GM19455 (cell line): ENCODE measurements at regions not wholly inside any gene's neighbourhood (a gene's known extent, or its start where the extent isn't known, plus 50 kb on each side); places are given as distances from the start of the nearest gene placed in this dataset.
"Not testable (repeated sequence)": the region's sequence is repeated elsewhere in the genome, so short reads cannot be mapped to it uniquely, and the experiment has no call there.

ENCODE experiments used
- ATAC-seq: cut with Tn5 transposase; IDR thresholded peaks from one replicate; pipeline ENCODE4 v1.9.1; 2021; ENCODE audit not compliant: unreplicated experiment

DNA sequence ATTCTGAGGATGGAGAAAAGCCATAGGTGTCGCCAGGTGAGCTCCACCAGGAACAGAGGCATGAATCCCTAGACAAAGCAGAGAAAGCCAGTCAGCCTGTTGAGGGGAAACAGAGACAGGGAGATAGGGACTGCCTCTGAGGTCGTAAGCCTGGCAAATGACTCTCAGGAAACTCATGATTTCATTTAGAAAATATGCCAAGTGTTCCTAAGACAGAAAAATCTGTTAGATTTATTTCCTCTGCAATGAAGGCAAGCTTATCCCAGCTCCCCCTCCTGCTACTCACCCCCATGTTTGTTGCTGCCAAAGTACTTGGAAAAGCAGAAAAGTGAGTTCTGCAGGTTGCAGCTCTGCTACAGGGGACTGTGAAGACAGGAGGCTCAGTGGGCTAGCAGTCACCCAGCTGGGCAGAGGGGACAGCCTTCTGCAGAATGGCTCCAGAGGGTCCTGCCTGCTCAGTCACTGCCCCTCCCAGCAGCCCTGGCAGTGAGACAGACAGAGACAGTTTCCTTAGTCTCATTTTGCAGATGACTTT, 184.3 kb downstream of the ADRA2A start:
- ATAC-seq: no peak

DNA sequence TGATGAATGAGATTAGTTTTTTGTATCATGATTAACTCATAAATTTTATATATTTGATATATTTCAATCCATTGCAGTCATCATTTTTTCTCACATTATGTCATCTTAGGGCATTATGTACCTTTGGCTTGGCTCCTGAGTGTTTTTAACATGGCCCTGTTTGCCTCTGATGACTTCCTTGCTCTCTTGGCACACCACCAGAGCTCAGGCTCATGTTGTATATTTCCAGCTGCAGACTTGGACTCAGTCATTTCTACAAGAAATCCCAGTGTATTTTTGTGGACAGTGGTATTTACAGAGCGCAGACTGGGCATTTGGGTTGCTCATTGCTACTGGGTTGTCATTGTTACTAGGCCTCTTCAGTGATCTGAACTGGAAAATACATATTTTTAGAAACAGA, 188.5 kb downstream of the ADRA2A start:
- no peak for ATAC-seq

DNA sequence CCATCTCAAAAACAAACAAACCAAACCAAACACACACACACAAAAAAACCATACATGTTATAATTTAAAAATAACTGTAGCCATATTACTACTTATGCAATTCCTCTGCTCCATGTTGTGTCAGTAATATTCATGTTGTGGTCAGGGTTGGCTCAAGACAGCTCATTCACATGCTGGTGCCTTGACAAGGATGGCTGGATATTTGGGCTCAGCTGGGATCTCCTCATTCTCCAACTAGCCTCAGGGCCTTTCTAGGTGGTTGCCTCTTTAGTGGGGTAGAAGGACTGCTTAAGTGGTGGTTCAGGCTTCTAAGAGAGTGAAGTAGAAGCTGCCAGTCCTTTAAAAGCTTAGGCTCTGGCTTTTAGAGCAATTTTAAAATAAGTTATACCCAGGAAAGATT, 189.3 kb downstream of the ADRA2A start:
- ATAC-seq: no peak

DNA sequence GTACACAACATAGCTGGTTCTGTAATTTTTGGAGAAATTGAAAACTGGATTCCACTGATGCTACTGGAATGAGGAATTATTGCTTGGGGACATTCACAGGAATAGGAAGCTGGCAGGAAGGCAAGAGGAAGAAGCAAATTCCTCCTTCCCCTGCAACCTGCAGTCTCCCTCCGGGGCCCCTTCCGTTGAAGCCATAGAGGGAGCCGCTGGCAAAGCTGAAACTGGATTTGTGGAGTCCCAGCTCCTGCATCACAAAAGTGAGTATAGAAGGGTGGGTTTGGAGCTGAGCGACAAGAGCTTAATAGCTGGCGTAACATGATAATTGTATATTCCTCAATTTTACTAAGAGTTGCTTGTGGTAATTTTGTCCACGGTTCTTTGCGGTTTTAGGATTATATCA, 190.8 kb downstream of the ADRA2A start:
- no peak for ATAC-seq

DNA sequence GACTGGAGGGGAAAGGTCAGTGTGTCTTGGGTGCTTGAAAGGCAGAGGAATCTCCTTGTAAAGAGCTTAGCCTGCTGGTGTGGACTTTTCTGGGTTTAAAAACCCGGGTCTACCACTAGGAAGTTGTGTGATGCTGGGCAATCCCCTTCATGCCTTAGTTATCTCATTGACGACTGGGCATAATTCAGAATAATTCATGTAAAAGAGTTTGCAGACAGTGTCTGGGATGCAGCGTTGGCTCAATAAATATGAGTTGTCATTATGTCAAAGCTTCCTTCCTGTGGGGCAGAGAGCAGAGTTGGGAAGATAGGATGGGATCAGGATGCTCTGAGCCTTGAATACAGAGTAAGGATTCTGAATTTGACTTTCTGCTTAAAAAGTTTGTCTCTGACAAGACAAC, 196.4 kb downstream of the ADRA2A start:
- ATAC-seq: no peak

DNA sequence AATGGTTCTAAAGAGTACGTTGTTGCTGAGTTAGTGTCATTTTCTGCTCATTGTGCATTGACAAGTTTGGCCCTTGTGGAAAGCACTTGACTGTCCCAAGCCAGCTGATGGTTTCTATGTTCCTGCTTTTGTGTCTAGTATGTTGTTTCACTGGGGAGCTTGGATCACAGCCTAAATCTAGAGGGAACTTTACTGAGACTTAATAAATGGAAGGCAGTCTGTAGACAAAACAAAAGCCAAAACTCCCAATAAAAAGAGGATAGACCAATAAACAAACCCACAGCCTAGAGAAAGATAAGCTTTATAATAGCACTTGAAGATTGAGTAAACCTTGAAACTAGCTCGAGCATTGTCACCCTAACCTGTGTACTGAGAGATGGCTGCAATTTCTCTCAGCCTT, 196.8 kb downstream of the ADRA2A start:
- no peak for ATAC-seq

DNA sequence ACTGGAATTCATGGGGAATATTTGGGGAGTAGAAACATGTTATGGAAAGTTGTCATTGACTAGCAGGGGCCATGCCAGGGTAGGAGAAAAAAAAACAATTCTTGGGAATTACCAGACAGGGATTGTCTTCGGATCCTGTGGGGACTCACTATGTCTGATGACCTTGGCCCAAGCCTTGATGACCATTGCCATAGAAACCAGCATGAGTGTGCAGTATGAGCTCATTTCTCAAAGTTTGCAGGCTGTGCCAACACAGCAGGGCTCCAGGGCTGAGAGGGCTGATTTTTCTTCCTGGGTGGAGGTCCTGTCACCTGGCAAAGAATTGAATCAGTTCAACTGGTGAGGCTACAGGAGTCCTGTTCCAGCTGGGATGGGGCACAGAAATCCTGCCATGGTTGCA, 198.3 kb downstream of the ADRA2A start:
- no peak for ATAC-seq

DNA sequence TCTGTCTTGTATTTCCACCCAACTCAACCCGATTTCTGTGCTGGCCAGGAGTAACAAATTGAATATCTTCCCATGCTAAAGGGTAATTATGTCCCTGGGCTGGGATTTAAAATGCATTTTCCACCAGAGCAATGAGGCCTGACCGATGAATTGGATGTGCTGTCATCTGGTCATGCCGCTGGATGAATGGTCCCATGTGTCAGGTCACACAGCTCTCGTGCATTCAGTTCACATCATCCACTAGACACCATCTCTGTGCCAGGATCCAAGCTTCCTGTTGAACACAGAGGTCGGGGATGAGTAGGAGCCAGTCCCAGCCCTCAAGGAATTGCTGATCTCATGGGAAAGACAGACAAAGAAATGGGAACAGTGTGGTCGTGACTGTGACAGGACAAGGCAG, 200.8 kb downstream of the ADRA2A start:
- ATAC-seq: no peak

DNA sequence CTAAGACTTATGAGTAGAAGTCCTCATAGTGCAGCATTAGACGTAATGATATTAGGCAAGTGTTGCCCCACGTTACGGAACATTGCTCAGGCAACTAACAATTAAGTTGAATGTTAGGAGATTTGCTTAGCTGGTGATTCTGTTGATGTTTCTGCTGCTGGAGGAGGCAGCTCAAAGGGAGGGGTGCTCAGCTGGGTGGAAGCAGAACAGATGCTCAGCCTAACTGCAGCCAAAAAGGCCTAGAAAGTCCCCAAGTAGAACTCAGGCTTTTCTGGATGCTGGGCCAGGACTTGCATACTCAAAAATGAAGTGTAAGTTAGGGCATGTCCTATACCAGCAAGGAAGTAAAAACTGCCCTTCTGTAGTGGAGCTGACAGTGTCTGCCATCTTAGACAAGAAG, 201.4 kb downstream of the ADRA2A start:
- no peak for ATAC-seq

DNA sequence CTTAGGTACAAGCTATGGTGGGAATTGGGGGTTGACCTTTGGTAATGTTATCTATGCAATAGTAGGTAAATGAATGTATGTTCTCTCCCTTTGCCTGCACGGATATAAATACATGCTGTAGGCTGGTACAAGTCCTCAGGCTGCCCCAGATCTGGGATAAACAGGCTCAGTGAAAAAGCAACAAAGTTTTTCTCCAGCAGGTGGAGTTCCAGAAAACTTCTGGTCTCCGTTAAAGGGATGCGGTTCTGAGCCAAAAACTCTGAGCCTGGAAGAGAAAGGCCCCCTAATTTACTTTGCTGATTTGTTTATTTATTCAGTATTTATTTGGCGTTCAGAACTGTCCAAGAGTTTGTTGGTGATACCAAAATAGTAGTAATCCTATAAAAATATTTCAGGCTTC, 204.7 kb downstream of the ADRA2A start:
- ATAC-seq: no peak

DNA sequence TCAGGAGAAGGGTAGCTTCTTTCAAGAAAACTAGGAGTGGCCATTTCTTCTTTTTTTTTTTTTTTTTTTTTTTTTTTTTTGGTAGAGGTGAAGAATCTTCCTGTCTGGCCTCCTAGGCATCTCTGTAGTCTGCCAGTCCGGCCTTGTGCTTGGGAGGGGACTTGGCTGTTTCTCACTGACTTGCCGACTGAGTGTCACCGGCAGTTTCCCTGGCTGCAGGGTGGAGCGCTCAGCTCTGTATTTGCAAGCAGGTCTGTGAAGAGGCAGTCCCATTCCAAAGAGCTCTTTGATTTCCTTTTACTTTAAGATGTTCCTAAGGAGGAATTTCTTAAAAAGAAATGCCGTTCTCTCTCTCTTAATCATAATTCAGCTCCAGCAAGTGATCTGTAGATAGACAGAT, 212.6 kb downstream of the ADRA2A start:
- ATAC-seq: no peak

DNA sequence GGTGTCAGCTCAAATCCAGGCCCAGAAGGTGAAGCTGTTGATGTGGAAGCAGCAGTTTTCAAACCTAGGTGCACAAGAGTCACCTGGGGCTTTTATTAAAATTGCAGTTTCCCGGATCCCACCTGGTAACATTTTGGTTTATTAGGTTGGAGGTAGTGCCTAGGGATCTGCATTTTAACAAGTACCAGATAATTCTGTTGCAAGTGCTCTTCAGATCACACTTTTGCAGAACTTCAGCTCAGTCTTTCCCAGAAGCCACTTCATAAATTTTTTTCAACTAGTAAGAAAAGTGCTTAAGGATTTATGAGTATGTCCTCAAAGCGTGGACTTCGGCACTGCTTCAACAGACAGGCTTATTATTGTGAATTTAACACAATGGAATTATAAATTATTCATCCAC, 213.8 kb downstream of the ADRA2A start:
- ATAC-seq: no peak

DNA sequence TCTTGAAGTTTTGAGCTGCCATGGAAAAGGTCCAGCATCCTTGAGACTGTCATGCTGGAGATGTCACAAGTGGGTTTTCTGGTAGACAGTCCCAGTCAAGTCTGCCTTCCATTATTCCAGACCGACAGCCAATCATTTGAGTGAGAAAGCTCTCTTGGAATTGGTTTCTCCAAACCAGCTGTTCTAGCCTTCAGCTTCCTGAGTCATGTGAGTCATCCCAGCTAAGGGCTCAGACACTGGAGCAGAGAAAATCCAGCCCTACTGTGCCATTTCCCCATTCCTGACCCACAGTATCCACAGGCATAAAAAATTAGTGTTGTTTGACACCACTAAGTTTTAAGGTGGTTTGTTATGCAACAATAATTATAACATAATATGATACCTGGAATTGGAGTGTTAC, 219.0 kb downstream of the ADRA2A start:
- no peak for ATAC-seq

DNA sequence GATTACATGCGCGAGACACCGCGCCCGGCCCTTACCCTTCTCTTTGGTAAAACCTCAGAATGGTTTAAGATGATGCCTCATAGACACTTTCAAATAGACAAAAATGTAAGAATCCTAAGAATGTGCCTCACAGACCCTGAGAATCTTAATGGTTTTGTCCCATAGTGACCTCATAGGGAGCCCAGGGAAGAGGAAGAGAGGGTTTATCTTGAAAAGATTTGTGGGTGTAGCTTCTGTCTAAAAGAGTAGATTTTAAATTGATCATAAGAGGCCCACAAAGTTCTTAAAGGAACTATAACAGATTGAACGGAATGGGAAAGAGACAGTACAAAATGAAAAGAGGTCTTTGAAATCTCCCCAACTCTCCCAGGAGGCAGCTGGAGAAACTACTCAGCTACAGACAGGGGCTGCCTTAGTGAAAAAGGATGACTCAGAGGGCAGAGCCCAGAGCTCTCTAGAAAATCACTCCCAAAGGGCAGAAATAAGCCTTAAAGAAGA, 220.6 kb downstream of the ADRA2A start:
- ATAC-seq: no peak

DNA sequence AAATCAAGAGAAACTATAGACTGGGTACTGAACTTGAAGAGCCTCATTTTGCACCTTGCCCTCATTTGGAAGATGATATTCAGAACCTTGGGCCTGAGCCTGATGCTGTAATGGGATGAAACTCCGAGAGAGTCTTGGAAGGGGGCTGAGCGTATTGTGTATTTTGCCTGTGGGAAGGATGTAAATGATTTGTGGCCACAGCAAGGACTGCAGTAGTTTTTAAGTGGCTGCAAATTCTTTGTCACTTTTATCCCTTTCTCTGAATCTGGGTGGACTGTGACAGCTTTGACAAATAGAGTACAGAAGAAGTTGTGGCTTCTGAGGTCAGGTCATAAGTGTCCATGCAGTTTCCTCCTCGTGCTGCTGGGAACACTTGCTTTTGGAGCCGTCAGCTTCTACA, 221.2 kb downstream of the ADRA2A start:
- no peak for ATAC-seq

DNA sequence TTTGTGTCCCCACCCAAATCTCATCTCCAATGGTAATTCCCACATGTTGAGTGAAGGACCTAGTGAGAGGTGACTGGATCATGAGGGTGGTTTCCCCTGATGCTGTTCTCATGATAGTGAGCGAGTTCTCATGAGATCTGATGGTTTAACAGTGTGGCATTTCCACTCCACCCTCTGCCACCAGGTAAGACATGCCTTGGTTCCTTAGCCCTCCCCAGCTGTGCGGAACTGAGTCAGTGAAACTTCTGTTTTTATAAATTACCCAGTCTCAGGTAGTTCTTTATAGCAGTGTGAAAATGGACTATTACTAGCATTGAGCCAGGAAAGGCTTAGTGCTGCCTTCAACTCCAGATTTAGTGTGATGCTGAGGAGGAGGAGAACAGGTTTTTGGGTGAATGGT, 222.2 kb downstream of the ADRA2A start:
- ATAC-seq: no peak

DNA sequence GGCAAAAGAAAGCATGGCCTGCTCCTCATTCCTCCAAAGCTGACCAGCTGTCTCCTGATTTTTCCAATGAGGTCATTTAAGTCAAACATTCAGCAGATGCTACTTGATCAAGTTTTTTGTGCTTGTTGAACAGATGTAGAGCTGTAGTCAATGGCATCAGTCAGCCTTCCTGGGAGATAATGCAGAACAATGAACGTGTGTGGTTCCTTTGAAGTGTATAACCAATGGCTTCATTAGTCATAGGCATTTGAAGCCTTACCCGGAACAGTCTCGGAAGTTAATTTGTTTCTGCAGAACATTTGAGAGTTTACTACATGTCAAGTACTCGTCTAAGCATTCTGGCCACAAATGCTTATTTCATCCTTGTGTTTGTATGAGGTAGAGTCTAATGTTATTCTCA, 227.1 kb downstream of the ADRA2A start:
- no peak for ATAC-seq

DNA sequence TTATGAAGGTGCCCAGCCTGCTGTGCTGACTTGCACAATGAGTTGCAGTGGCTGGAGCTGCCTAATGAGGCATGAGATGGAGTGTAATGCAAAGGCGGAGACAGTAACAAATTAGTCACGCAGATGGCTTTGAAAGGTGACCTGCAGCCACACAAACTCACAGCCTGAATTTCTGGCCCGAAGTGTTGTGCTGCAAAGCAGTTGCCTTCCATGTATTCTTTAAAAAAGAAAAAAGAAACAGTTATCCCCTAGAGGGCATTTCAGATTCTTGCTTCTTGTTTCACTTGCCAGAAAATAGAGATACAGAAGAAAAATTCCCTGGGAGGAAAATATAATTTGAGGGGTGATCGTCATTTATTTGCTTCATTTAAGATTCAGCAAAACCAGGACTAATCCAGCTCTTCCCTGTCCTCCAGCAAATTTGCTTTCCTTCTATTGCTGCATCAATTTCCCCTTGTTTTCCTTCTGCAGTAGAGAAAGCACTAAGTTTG, 239.9 kb downstream of the ADRA2A start:
- ATAC-seq: no peak

DNA sequence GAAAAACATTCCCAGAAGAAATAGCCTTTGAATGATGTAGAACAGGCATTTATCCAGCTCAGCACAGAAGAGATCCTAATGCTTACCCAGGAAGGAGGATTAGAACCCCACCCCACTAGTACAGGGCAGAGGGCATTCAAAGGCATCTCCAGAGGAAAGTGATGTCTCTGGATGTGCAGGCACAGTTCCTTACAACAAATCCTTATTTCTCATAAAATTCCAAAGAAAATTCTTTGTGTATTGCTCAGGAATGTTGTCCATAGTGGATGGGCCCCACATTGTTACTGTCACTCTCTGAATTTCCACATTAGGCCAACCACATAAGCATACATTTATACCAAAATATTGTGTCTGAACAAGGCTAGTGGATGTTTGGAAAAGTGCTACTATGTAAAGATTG, 243.0 kb downstream of the ADRA2A start:
- no peak for ATAC-seq

DNA sequence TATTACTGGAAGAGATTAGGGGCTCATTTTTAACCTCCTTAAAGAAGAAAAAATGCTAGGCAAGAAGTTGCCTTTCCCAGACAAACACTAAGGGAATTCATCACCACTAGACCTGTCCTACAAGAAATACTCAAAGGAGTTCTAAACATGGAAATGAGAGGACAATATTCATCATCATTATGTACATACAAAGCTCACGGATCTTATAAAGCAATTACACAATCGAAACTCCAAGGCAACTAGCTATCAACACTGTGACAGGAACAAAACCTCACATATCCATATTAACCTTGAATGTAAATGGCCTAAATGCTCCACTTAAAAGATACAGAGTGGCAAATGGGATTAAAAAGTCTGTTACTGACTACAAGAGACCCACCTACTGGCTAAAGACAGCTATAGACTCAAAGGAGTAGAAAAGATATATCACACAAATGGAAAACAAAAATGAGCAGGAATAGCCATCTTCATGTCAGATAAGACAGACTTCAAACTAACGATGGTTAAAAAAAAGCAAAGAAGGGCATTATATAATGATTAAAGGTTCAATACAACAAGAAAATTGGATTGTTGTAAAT, 246.6 kb downstream of the ADRA2A start:
- ATAC-seq: no peak

DNA sequence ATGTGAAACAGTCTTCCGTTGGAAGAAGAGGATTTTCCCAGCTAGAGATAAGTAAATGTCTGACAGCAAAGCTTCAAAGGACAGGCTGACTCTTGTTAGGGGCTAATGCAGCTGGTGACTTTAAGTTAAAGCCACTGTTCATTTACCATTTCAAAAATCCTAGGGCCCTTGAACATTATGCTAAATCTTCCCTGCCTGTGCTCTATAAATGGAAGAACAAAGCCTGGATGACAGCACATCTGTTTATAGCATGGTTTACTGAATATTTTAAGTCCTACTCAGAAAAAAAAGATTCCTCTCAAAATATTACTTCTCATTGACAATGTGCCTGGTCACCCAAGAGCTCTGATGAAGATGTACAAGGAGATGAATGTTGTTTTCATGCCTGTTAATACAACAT, 255.3 kb downstream of the ADRA2A start:
- not testable (repeated sequence) for ATAC-seq

DNA sequence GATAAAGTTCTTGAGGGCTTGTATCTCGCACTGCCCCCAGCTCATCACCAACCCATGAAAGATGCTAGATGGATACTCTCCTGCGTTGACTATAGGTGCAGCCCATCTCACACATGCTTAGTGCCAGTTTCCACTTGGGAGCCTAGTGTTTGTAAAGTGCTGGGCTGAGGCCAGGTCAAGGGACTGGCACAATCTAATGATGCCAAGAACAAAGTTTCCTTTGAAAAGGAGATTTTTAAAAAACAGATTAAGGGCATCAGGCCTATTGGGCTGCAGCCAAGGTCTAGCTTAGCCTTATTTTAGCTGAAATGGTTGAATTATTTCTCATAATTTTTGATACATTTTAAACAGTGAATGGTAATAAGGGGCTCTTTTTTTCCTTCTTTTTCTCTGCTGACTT, 259.0 kb downstream of the ADRA2A start:
- ATAC-seq: no peak

DNA sequence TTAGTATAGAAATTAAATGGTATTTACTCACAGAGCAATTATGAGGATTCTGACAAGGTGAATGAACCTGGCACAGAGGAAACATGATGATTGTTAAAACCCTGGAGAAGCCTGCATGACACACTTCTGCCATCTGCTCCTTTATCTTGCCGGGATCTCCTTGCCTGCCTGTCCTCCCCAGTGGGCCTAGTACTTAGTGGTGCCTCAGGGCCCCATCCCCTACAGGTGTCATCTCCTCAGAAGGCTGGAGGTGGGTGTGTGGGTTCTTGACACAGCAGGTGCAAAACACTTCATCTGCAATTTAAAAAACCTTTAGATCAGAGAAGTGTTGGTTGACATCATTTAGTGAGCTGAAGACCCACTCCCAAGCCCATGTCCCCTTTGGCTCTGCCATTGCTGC, 261.2 kb downstream of the ADRA2A start:
- ATAC-seq: peak; percentile 6
